HG03139 (cell line): ENCODE measurements at regions not wholly inside any gene's neighbourhood (a gene's known extent, or its start where the extent isn't known, plus 50 kb on each side); places are given as distances from the start of the nearest gene placed in this dataset.

Experiments used
- ATAC-seq: cut with Tn5 transposase; IDR thresholded peaks from one replicate; pipeline ENCODE4 v1.9.1; 2021; ENCODE audit not compliant: unreplicated experiment

DNA sequence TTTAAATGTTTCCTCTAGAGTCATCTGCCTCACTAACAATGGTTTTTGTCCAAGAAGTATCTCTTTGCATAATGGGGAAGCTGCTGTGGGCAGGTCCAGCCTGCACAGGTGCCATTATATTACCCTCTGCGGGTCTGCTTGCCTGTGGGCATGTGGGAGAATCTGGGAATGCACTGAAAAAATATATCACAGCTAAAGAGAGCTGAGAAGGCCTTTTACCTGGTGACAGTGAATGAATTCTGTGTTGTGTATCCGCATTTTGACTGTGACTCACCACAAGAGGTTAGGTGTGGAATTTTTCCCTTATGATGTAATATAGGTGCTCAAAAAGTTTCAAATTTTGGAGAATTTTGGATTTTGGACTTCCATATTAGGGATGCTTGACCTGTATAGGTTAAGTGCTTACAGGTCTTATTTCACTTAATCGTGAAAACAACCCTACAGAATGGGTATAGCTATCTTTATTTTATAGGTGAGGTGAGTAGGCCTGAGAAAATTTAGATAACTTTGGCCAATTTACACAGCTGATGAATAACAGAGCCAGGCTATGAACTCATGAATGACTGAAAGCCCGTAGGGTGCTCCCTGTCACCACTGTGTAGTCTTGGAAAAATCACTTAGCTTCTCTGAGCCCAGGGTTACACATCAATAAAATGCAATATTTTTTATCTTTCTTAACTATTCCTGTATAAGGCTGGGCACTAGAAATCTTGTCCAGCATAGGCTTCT lies 198.0 kb upstream of the EPHA5 start:
- ATAC-seq, result no peak

DNA sequence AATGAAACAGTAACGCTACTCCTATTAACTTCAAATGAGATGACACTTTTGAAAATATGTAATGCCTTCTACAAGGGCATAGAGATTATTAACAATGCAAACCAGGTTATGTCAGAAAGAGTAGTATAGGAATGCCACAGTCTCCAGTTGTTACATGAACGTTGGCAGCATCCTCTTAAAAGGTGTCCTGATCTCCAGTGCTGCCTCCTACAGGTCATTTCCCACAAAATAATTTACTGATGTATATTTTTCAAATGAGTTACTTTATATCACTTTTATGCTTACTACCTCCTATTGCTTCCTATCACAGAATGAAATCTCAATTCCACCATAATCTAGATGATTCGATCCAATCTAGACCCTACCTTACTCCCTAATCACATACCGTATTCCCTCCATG lies 195.2 kb upstream of the EPHA5 start:
- ATAC-seq, result no peak

DNA sequence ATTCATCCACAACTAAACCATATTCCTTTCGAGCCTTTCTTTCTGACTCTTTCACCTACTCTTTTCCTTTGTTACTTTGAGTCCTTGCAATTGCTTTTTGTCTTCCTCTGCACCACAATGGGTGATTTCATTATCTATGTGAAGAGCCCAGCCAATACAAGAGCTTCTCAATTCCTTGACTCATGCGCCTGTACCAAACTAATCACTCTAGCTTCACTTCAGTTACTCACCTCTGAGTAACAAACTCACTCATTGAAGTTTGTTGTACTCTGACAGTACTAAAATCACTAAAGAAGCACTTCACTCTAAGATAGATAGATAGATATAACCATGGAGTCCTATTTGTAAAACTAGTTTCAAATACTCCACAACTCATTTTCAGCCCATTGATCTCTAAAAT lies 191.7 kb upstream of the EPHA5 start:
- ATAC-seq, result no peak

DNA sequence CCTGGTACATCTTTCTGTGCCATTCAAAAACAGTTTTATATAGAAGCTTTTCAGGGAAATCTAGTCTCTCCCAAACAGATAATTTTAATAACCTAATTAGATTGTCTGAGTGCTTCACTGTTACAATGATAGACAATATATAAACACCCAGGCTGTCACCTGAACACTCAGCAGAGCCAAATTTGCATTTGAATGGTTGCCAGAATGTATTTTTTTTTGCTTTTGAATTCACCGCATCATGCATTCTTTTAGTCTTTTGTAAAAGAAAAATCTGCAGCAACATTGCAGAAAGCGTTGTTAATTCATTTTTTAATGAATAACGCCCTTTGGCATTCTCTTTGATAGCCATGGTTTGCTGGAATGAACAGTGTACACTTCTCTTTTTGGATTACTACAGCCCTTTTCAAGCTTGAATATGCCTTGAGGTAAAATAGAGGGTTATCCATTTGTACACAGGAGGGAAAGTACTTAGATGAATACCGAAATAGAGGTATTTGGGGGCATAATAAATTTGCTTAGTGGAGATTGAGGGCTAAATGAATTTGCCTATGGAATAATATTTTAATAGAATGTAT lies 175.0 kb upstream of the EPHA5 start:
- ATAC-seq, result no peak

DNA sequence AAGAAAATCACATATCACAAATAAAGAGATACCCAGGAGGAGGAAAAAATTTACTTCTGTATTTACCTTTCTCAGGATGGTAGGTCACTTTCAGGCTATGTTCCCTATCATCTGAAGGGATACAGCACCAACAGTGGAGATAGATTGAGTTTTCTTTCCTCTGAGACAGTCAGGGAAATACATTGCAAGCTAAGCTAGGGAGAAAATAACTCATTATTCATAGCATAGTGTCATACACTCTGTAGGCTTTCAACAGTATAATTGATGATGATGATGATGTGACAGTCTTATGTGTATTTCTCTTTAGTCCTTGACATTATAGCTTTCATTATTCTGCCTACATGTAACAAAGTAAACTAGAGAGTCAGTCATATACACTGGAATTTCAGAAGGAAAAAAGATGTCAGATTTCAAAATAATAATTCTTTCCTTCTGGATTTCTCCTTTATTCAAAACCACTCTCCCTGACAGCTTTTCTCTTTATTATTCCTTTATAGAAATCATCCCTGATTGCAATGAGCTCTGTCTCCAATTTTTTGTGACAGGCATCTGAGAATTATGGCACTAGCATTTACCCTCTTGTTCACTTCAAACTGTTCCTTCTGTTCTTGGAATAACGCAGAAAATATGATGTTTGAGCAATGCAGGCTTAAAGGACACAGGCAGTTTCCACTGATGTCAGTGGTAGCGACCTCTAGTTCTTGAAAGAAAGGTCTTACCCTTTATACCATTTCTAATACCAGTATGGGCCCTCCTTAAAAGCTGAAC lies 169.1 kb upstream of the EPHA5 start:
- ATAC-seq, result no peak

DNA sequence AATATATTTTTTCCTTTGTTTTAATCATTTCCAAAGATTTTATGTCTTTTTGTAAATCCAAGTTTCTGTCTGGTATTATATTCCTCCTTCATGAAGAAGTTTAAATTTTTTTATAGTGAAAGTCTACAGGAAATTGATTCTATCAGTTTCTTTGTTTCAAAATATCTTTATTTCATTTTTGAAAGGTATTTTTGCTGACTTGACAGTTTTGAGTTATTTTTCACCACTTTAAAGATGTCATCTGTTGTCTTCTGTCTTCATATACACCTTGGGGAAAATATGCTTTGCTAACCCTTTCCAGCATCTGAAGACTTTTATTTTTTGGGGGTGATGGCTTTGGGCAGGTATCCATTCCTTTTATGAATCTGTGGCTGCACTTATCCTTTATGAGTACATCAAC lies 164.4 kb upstream of the EPHA5 start:
- no peak for ATAC-seq

DNA sequence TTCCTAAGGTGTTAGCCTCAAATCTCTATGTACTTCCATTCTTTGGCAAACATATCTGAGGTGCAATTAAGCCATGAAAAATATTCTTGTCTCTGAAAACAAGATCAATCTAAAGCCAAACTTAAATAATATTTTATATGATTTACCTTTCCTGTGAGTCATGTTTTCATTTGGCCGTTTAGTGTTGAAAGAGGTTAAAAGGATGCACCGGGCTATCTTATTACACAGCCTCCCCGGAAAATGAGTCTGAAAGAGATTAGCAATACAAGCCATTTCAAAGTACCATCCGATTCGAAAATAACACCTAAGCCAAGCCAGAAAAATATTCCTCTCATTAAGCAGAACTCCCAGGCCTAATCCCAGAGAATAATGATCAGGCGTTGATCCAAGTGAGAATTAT lies 161.5 kb upstream of the EPHA5 start:
- ATAC-seq, result no peak

DNA sequence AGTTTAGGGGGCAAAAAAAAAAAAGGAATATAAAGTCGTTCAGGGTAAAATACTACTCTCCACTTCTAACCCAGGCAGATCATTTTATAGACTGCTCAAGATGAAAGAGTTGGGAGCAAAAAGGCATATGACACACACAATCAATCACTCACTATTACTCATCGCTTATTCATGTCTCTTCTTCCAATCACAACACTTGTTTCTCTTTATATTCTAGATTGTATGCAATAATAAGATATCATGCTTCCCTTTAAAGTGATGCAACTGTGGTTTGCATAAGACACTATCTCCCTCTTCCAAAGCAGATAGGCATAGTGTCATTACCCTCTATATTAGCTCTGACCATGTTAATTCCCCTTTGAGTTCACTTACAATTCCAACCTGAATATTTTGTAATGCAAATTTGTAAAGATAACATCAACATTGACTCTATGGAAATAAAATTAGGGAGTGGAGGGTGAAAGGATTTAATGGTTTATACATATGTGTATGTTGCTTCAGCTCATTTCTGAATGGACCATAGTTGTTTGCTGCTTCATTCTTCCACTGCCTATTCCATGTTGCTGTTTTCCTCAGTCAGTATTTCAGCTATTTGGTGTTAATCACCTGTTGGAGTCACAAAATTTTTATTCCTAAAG lies 154.9 kb upstream of the EPHA5 start:
- ATAC-seq, result no peak

DNA sequence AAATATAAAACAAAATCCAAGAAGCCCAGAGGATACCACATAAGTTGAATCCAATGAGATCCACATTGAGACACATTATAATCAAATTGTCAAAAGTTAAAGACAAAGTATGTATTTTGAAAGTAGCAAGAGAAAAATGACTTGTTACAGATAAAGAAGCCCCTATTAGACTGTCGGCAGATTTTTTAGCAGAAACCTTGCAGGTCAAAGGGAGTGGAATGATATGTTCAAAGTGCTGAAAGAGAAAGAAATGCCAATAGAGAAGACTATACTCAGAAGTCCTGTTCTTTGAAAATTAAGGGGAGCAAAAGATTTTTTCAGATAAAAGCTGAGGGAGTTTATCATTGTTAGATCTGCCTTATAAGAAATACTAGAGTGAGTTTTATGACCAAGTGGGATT lies 148.9 kb upstream of the EPHA5 start:
- ATAC-seq, result no peak

DNA sequence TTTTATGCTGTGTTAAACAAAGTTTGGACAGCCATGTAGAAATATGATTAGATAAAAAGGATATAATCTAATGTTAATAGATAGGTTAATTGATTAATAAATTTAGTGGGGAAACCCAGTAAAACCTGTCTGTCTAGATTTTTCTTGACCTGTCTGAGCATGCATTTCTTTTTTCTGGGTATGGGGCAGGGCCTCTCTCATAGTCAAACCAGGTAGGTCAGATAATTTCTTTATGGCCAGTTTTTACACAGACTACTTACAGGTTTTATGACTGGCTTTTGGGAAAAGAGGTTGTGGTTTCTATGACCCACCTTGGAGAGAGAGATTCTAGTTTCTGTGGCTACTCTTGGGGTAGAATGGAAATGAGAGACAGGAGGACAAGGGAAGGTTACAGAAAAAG lies 135.6 kb upstream of the EPHA5 start:
- no peak for ATAC-seq

DNA sequence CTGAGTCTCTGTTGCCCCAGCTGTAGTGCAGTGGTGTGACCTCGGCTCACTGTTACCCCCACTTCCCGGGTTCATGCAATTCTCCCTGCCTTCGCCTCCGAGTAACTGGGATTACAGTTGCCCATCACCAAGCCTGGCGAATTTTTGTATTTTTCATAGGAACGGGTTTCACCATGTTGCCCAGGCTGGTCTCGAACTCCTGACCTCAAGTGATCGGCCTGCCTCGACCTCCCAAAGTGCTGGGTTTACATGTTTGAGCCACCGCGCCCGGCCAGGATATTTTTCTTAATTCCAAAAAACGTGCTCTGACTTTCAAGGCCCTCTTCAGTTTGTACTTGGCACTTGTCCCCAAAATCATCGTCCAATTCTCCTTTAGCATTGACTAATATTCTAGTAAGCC lies 129.2 kb upstream of the EPHA5 start:
- no peak for ATAC-seq

DNA sequence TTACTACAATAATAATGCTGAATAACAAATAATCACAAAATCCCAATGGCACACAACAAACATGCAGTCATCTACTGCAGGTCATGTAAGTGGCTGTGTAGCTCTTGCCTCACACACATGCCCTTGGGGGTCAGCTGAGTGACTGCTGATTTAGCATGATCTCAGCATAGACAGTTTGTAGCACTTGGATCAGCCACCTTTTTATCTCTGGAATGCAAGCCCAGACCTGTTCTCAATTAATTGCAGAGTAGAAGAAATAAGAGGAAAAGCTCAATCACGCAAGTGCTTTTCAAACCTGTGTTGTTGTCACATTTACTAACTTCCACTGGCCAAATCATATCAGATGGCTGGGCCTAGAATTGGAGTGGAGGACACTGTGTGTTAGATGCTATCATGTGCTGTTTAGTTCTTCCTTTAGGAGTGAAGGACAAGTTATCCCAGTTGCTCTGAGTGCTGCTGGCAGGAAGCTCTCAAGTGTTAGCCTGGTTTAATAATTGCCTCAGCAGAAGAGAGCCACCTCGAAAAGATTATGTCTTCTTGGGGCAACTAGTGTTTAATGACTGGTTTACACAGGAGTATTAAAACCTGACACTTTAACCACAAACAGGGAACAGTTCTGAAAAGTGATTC lies 128.3 kb upstream of the EPHA5 start:
- ATAC-seq, result no peak

DNA sequence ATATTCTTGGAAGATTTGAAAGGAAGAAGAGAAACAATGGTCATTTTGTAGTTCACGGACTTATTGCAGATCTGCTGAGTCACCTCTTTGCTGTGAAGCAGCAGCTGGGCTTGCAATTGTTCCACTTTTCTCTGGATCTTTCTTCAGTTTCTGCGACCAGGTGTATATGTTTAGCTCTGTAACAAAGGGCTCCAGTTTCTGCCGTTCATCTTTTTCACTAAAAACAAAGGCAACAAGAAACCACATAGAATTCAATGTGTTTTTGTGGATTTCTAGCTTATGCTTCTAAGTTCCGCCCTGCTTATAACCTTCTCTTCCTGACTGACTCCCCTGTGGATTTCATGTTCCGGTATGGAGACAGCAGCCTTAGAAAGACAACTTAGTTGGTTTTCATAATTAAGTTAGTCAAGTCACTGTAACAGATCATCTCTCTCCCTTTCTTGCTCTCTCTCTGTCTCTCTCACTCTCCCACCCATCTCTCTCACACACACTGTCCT lies 121.6 kb upstream of the EPHA5 start:
- ATAC-seq, result no peak

DNA sequence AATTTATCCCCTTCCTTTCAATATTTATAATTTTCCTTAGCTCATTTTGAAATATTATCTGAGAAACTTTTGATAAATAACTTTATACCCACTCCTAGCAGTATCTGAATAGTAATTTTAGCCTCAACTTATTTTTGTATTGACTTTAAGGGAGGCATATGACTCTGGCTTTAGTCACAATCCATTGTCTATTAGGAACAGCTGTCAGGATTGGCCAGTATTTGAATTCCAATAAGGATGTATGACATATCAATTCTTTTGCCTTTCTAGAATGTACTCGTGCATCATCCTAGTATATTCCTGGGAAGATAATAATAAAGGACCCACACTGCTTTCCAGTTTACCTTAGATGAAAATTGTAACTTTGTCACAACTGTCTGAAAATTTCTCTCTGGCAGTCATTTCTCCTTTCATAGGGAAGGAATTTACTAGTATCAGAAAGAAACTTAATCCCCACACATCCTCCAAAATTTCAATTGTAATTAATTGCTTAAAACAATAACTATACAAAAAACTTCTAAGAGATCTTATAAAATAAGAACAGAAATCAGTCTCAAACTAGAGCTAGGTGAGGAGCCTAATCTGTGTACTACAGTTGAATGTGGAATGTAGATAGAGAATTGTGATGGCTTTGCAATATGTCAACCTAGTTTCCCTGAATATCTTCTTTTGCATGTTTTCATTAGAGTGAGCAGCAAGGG lies 121.0 kb upstream of the EPHA5 start:
- ATAC-seq, result no peak

DNA sequence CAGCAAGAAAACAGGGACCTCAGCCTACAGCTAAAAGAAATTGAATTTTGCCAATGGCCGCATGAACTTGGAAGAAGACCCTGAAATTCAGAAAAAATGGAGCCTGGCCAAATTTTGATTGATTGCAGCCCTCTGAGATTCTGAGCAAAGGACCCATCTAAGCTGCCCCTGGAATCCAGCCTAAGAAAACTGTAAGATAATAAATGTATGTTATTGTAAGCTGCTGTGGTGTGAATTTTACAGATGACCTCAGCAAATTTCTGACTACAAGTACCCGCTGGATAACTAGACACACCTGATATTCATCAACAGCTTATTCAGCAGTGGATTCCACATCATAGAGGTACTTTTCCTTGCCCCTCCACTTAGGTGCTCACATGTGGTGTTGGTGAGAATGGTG lies 119.5 kb upstream of the EPHA5 start:
- no peak for ATAC-seq

DNA sequence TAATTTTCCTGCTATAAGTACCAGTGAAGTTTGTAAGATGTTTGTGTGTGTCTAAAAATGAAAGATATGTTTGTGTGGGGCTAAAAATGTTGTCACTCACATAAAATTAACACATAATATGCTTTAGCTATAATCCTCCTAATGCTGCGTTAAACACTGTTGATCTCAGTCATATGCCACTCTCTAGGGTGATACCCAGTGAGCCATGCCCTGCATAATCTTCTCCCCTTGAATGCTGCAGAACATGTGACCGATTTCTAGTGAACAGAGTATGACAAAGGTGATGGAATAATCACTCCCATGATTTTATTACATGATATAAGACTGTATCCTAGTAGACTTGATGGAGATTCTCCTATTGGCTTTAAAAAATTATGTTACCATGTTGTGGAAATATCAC lies 119.1 kb upstream of the EPHA5 start:
- ATAC-seq, result no peak

DNA sequence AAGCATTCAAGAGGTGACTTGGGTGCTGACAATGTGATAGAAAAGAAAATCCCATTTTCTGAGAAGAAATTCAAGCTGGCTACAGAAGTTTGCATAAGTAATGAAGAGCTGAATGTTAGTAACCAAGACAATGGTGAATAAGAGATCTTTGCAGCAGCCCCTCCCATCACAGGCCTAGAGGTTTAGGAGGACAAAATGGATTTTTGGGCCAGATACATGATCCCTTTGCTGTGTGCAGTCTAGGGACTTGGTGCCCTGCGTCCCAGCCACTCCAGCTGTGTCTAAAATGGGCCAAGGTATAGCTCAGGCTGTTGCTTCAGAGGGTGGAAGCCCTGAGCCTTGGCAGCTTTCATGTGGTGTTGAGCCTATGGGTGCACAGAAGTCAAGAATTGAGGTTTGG lies 107.0 kb upstream of the EPHA5 start:
- no peak for ATAC-seq

DNA sequence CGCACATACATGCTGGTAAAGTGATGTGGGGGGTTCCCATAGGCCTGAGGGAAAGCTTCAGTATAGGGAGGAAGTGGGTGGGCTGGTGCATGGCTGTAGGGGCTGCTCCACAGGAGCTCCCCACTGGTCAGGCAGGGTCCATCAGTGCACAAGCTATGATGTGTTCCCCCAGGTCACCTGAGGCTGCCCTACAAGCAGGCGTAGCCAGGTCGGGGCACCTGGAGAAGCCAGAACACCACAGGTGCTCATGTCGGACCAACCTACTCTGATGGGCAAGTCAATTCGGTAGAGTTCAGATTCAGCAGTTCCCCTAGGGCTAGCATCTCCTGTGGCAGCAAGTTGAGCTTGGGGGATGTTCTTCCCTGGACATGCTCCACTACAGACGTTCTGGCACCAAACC lies 103.3 kb upstream of the EPHA5 start:
- ATAC-seq, result no peak

DNA sequence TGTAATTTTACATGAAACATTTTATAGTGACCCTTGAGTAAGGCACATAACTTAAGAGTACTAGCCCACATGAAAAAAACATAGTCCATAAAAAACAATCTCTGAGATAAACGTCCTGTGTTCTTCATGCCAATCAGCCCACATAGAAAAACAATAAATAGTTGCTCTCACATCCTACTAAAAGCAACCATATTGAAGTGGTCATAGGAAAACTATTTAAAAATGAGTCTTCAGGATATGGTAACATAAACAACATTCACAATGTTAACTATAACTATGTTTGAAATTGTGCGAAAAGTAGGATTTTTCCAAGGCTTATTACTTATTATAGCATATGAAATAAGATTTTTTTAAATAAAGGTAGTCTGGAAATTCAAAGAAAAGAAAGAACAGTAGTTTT lies 77.1 kb upstream of the EPHA5 start:
- ATAC-seq, result no peak

DNA sequence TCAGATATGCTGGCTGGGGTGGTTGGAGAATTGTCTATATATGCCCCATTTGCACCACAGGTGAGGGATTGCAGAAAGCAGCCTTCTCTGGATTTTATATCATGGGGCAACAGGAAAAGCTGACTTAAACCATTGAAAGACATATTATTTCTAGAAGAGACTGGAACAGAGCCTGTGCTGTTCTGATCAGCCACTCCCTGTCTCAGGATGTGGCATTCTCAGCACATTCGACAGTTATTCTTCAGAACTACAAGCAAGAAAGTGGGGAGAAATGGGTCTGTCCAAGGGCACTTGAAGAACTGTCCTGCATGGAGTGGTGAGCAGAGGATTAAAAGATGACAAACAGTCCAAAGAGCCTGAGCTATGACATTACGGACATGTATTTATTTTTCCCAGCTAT lies 67.8 kb upstream of the EPHA5 start:
- ATAC-seq, result no peak

DNA sequence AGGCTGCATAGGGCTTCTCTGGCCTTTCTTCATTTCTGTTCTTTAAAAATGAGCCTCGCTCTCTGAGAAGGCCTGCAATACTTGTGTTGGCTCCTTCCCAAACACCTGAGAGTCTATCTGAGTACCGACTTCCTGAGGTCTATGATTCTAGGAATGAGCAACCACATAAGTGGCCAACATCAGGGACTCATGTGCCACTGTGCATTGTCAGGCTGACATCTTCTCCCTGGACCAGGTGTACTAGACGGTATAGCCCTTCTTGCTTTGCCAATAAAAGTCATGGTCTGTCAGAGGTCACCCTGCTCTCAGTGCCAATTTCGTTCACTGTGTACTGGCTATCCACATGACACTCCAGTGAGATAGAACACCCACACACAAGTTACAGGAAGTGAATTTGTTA lies 67.4 kb upstream of the EPHA5 start:
- ATAC-seq, result no peak
